BLaER1 (cell line): ENCODE measurements at regions not wholly inside any gene's neighbourhood (a gene's known extent, or its start where the extent isn't known, plus 50 kb on each side); places are given as distances from the start of the nearest gene placed in this dataset.

Source experiments
- H3K27ac ChIP-seq: shearing (Covaris generic); formaldehyde crosslinking; 2 replicates; pipeline ENCODE4 v1.8.1; 2022
- H3K27me3 ChIP-seq: shearing (Covaris generic); formaldehyde crosslinking; 2 replicates; pipeline ENCODE4 v1.8.1; 2022
- H3K36me3 ChIP-seq: shearing (Covaris generic); formaldehyde crosslinking; 2 replicates; pipeline ENCODE4 v1.8.1; 2022
- H3K4me1 ChIP-seq: shearing (Covaris generic); formaldehyde crosslinking; 2 replicates; pipeline ENCODE4 v1.8.1; 2022
- H3K4me2 ChIP-seq: shearing (Covaris generic); formaldehyde crosslinking; 2 replicates; pipeline ENCODE4 v1.8.1; 2022
- H3K4me3 ChIP-seq: shearing (Covaris generic); formaldehyde crosslinking; 2 replicates; pipeline ENCODE4 v1.8.1; 2022
- H3K9ac ChIP-seq: shearing (Covaris generic); formaldehyde crosslinking; 2 replicates; pipeline ENCODE4 v1.8.1; 2022
- H3K9me3 ChIP-seq: shearing (Covaris generic); formaldehyde crosslinking; 2 replicates; pipeline ENCODE4 v1.8.1; 2022
- H4K20me1 ChIP-seq: shearing (Covaris generic); formaldehyde crosslinking; 2 replicates; pipeline ENCODE4 v1.8.1; 2022
- Cebpa-rat ChIP-seq: shearing (Covaris generic); IDR thresholded peaks from 2 replicates; pipeline ENCODE4 v1.8.1; 2022

DNA sequence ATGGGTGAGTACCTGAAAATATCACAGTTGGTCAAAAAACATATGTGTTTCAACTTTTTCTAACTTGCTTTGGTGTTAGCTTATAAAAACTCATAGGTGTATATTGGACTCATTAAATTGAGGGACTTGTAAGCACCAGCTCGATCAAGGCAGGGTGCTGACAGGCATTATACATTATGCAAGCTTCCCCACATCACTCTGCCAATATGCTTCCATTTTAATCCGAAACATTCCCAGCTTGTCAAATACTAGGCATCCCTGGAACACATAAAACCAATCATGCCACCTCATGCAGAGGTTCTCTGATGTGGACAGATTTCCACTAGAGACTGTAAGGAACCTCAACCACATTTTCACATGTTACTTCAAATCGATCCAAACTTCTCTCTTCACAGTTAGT, 187.3 kb upstream of the NT5E start:
- H3K4me2 ChIP-seq = no peak overlapping the region
- no peak overlapping the region for H3K4me3 ChIP-seq
- H3K4me1 ChIP-seq = no peaks in the 10 kb centered on the region
- no peaks in the 10 kb centered on the region for H4K20me1 ChIP-seq
- no peak overlapping the region for H3K9ac ChIP-seq
- no peaks in the 10 kb centered on the region for H3K9me3 ChIP-seq
- no peak for TF ChIP-seq Cebpa-rat
- H3K36me3 ChIP-seq = no peaks in the 10 kb centered on the region
- no peak overlapping the region for H3K27ac ChIP-seq
- no peaks in the 10 kb centered on the region for H3K27me3 ChIP-seq

DNA sequence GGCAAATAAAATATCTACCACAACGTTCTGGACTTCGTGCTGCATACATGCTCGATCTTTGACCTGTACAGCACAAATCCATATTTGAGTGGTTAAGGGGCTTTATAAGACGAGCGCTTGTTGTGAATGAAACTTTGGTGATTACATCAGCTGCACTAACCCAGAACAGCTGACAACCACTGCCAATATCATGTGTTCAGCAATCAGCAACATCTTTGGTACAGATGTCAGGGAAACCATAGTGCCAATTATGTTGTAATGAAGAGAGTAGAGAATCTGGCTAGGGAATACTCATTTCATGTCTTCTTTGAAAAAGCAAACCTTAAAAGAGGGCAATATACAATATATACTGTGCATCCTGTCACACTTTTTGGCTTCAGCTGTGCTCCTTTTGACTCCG, 188.6 kb upstream of the NT5E start:
- no peaks in the 10 kb centered on the region for H3K9me3 ChIP-seq
- H4K20me1 ChIP-seq = no peaks in the 10 kb centered on the region
- TF ChIP-seq Cebpa-rat = no peak
- H3K9ac ChIP-seq = no peak overlapping the region
- no peaks in the 10 kb centered on the region for H3K27me3 ChIP-seq
- H3K36me3 ChIP-seq = no peaks in the 10 kb centered on the region
- H3K4me1 ChIP-seq = no peaks in the 10 kb centered on the region
- H3K4me2 ChIP-seq = no peak overlapping the region
- no peak overlapping the region for H3K4me3 ChIP-seq
- no peak overlapping the region for H3K27ac ChIP-seq

DNA sequence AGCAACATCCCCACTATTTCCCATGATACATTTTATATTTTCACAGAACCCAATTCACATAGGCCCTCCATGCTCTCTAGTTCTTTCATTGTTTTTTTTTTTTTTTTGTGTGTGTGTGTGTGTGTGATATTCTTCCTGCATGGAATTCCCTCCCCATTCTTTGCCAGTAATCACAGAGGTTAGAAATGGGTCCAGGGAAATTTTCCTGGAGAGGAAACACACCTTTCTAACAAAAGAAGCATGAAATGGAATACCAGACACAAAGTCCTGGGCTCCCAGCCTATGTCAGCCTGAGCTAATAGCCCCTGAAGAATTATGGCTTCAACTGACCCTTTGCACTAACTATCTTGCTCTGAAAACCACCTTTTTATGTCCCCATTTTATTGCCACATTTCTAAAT, 194.2 kb upstream of the NT5E start:
- H3K9ac ChIP-seq = no peak overlapping the region
- H3K36me3 ChIP-seq = no peaks in the 10 kb centered on the region
- no peaks in the 10 kb centered on the region for H3K4me1 ChIP-seq
- no peak overlapping the region for H3K4me2 ChIP-seq
- TF ChIP-seq Cebpa-rat = no peak
- H4K20me1 ChIP-seq = no peaks in the 10 kb centered on the region
- H3K9me3 ChIP-seq = no peaks in the 10 kb centered on the region
- H3K4me3 ChIP-seq = no peak overlapping the region
- H3K27ac ChIP-seq = no peak overlapping the region
- H3K27me3 ChIP-seq = no peaks in the 10 kb centered on the region

GRCh38 chr6:85252552-85252951, 197.3 kb upstream of the NT5E start:
- Histone ChIP-seq H3K9ac (no peak overlapping the region), H3K4me2 (no peak overlapping the region), H3K9me3 (no peaks in the 10 kb centered on the region), H3K4me1 (no peaks in the 10 kb centered on the region), H3K27me3 (no peaks in the 10 kb centered on the region), H4K20me1 (no peaks in the 10 kb centered on the region), H3K27ac (no peak overlapping the region), H3K36me3 (no peaks in the 10 kb centered on the region), H3K4me3 (no peak overlapping the region)
- TF ChIP-seq Cebpa-rat = no peak

- TF ChIP-seq Cebpa-rat = no peak
- no peak overlapping the region for H3K27ac ChIP-seq
- H3K36me3 ChIP-seq = no peaks in the 10 kb centered on the region
- no peak overlapping the region for H3K4me3 ChIP-seq
- H3K27me3 ChIP-seq = no peaks in the 10 kb centered on the region
- no peak overlapping the region for H3K4me2 ChIP-seq
- no peaks in the 10 kb centered on the region for H3K9me3 ChIP-seq
- no peaks in the 10 kb centered on the region for H4K20me1 ChIP-seq
- H3K4me1 ChIP-seq = no peaks in the 10 kb centered on the region
- no peak overlapping the region for H3K9ac ChIP-seq
These were observed 197.8 kb upstream of the NT5E start for GRCh38 chr6:85252085-85252484.

- Histone ChIP-seq H3K27ac (no peak overlapping the region), H3K4me2 (no peak overlapping the region), H3K27me3 (no peaks in the 10 kb centered on the region), H3K36me3 (no peaks in the 10 kb centered on the region), H4K20me1 (no peaks in the 10 kb centered on the region), H3K4me3 (no peak overlapping the region), H3K4me1 (no peaks in the 10 kb centered on the region), H3K9ac (no peak overlapping the region), H3K9me3 (no peaks in the 10 kb centered on the region)
- no peak for TF ChIP-seq Cebpa-rat
These were observed 198.6 kb upstream of the NT5E start for GRCh38 chr6:85251300-85251699.

DNA sequence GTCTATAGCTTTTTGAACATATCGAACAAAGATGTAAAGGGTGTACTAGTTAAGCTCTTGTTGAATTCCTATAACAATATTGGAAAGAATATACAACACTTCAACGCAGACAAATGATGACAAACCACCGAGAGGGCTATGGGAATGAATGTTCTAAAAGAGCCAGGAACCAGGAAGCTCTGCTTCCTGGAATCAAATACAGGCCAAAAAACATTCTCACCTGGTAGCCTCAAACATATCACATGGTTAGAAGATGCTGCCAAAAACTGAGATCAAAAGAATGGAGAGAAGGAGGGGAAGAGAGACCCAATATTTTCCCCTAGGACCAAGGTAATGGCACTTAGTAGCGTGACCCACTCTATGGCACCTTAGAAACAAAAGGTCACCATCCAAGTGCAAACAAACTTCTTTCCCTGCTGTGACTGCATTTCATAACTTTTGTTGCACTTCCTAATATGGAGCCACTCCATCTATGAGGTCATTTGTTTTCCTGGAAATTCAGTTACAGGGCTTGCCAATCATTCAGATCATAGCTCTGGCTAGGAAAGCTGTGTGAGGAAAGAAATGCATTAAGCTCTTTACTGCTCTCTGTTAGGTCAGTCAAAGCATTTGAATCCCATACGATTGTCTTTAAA, 199.2 kb upstream of the NT5E start:
- Histone ChIP-seq H3K36me3 (no peaks in the 10 kb centered on the region), H3K27ac (no peak overlapping the region), H3K9me3 (no peaks in the 10 kb centered on the region), H3K4me3 (no peak overlapping the region), H3K9ac (no peak overlapping the region), H4K20me1 (no peaks in the 10 kb centered on the region), H3K27me3 (no peaks in the 10 kb centered on the region), H3K4me1 (no peaks in the 10 kb centered on the region), H3K4me2 (no peak overlapping the region)
- TF ChIP-seq Cebpa-rat = no peak

GRCh38 chr6:85245004-85245403, 204.9 kb upstream of the NT5E start:
- H3K27me3 ChIP-seq = no peaks in the 10 kb centered on the region
- TF ChIP-seq Cebpa-rat = no peak
- no peaks in the 10 kb centered on the region for H4K20me1 ChIP-seq
- no peak overlapping the region for H3K9ac ChIP-seq
- H3K9me3 ChIP-seq = no peaks in the 10 kb centered on the region
- H3K4me3 ChIP-seq = no peak overlapping the region
- H3K27ac ChIP-seq = no peak overlapping the region
- H3K36me3 ChIP-seq = no peaks in the 10 kb centered on the region
- H3K4me2 ChIP-seq = no peak overlapping the region
- no peaks in the 10 kb centered on the region for H3K4me1 ChIP-seq

GRCh38 chr6:85241498-85242052, 208.3 kb upstream of the NT5E start:
- H3K27me3 ChIP-seq = no peaks in the 10 kb centered on the region
- no peaks in the 10 kb centered on the region for H3K36me3 ChIP-seq
- no peaks in the 10 kb centered on the region for H3K9me3 ChIP-seq

GRCh38 chr6:85240787-85241385, 209.0 kb upstream of the NT5E start:
- Histone ChIP-seq H3K36me3 (no peaks in the 10 kb centered on the region), H3K4me2 (no peak overlapping the region), H3K4me3 (no peak overlapping the region), H3K4me1 (no peaks in the 10 kb centered on the region), H3K27me3 (no peaks in the 10 kb centered on the region), H4K20me1 (no peaks in the 10 kb centered on the region), H3K27ac (no peak overlapping the region), H3K9ac (no peak overlapping the region), H3K9me3 (no peaks in the 10 kb centered on the region)
- TF ChIP-seq Cebpa-rat = no peak

More at GRCh38 chr6:85241498-85242052, 208.3 kb upstream of the NT5E start:
- no peak overlapping the region for H3K4me2 ChIP-seq
- no peak overlapping the region for H3K9ac ChIP-seq
- no peaks in the 10 kb centered on the region for H4K20me1 ChIP-seq
- H3K27ac ChIP-seq = no peak overlapping the region
- H3K4me3 ChIP-seq = no peak overlapping the region
- no peaks in the 10 kb centered on the region for H3K4me1 ChIP-seq
- no peak for TF ChIP-seq Cebpa-rat
